NCI-H2196 treated with DMSO at 0.1 percent for 48 hours (cell line): ENCODE measurements at regions not wholly inside any gene's neighbourhood (a gene's known extent, or its start where the extent isn't known, plus 50 kb on each side); places are given as distances from the start of the nearest gene placed in this dataset.

Experiments
- DNase-seq: peaks from one replicate; lab custom pipeline; 2025; ENCODE audit not compliant: unreplicated experiment; lab: John Stamatoyannopoulos, UW

DNA sequence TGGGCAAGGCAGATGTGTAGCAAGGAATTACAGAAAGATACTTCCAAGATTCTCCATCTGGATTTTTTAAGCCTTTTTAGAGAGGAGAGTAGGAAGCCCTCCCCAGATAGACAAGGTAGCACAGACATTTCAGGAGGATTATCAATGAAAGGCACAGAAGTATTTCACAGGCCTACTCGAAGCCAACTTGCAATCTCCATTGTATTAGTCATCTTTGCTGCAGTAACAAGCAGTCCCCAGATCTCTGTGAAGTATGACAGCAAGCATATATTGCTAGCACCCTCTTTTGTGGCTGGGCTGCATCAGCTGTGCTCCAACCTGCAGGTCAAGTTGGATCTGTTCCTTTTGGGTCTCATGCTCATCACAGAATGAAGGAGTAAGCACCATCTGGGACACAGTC, 101.6 kb downstream of the MAF start:
- no peak for DNase-seq

DNA sequence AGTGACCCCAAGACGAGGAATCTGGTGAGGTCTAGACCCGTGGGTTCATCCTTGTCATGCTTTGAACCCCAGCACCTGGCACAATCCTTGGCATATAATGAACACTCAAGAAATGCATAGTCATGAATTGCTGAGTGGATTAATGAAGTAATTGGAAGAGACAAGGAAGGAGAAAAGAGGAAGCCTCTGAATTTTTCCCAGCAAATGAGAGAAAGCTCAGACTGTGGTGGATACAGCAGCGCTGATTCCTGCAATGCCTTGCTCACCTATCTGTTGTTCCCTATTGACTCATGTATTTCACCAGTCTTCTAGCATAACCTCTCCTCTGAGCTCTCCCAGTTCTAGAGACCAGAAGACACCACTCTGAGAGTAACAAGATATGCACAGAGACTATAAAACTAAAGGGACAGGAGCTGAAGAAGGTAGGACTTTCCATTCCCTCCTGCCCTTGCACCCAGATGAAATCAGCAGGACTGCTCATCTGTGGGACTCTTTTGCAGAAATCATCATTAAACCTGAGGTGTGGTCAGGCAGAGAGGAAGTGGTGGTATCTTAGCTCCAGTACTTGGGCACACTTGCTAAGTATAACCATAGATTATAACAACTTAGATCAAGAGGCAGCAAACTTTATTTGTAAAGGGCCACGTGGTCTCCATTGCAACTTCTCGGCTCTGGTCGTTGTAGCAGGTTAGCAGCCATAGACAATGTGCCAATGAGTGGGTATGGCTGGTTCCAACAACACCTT, 102.8 kb downstream of the MAF start:
- DNase-seq = no peak

DNA sequence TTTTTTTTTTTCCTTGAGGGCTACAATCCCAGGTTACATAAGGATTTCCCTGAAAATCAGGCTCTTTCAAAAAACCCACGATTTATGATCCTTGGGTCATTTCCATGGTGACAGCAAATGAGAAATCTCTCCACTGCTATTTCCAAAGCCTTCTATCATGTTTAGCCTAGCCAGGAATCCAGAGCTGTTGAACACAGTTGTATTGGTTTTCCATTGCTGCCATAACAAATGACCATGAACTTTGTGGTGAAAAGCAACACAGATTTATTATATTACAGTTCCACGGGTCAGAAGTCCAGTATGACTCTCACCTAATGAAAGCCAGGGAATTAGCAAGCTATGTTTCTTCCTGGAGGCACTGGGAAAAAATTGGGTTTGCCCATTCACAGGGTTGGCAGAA, 106.6 kb downstream of the MAF start:
- DNase-seq = no peak

GRCh38 chr16:79492036-79492435, 108.5 kb downstream of the MAF start:
- DNase-seq = no peak

GRCh38 chr16:79485020-79485419, 115.5 kb downstream of the MAF start:
- no peak for DNase-seq

DNA sequence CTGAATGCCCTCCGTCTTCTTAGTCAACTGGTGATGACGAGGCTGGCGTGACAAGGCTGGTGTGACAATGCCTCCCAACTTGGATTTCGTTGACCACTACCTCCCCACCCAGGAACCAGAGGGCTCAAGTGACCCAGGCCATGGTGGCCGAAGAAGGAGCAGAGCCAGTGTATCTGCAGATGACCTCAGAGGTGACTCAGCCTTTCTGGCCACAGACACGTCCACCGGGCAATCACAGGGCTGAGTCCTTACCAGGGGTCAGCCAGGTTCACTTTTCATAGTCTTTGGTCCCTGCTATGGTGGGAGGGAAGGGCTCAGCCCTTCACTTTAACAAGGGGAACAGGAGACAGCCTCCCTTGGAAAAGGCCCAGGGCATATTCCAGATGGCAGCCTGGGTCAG, 116.3 kb downstream of the MAF start:
- DNase-seq = no peak

DNA sequence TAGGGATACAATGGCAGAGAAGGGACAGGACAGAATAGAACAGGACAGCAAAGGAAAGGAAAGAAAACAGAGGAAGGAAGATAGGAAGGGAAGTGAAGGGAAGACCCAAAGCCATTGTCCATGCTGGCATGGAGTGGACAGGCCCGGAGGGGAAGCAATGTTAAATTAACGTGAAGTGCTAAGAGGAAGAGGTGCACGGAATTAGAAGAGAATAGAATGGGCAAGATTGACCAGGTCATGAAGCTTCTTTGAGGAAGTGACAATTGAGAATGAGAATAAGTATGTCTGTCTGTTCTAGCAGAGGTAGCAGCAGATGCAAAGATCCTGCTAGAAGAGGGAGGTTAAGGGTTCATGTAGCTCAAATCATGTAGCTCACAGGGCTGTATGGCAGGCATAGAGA, 117.2 kb downstream of the MAF start:
- no peak for DNase-seq

GRCh38 chr16:79482011-79482410, 118.5 kb downstream of the MAF start:
- DNase-seq = no peak

DNA sequence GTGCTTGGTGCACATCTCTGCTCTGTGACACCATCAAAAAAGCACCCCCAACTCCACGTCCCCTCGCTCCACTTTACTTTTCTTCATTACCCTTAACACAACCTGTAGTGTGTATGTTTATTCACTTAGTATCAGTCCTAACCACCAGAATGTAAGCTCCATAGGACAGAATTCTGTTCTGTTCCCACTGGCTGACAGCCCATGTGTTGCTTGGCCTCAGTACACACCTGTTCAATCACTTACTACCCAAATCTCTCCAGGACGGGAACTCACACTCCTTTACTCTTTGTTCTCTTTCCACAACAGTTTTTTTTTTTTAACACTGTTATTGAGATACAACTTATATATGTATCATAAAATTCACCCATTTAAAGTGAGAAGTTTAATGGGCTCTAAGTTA, 119.6 kb downstream of the MAF start:
- no peak for DNase-seq

DNA sequence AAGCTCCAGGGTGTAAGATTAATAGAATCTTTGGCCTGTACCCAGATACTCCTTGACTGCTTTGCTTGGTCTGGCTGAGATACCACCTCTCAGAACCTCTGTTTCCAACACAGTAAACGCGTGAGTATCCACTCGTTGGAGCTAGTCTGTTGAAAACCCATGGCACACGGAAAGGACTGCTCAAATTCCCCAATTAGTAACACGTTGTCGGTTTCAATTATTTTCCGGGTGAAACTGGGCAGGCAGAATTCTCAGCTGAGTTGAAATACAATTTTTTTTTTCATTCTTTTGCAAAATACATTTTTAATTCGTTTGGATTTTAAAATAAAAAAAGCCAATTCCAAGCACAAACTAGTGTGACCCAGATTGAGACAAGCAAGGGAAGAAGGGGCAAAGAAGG, 120.5 kb downstream of the MAF start:
- DNase-seq = no peak

DNA sequence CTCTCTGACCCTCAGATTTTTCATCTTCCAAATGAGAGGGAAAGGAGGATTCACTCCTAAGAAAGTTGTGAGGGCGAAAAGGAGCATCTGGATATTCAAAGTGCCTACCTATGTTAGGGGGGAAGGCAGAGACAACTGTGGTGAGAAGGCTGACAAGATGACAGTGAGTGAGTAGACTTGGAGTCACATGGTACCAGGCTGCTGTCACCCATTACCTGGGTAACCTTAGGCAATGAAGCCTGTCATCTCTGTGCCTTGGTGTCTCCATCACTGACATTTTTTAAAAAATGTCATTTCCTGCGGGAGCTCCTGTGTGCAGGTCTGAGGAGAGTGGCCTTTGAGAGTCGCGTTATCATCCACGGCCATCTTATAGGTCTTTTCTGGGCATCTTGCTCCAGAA, 124.0 kb downstream of the MAF start:
- no peak for DNase-seq

DNA sequence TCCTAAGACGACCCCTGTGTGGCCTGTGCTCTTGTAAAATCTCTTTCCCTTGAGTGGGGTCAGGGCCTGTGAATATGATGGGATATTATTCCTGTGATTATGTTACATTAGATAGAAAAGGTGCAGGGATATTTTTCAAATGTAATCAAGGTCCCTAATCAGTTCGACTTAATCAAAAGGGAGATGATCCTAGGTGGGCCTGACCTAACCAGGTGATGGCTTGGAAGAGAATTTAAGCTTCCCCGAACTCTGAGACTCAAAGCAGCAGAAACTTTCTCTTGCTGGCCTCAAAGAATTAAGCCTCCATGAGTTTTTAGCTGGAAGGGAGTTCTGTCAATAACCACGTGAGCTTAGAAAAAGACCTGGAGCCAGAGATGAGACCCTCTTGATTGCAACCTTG, 124.7 kb downstream of the MAF start:
- no peak for DNase-seq

GRCh38 chr16:79473456-79473855, 127.1 kb downstream of the MAF start:
- no peak for DNase-seq

- no peak for DNase-seq
Observed at GRCh38 chr16:79472426-79472825, 128.1 kb downstream of the MAF start.

DNA sequence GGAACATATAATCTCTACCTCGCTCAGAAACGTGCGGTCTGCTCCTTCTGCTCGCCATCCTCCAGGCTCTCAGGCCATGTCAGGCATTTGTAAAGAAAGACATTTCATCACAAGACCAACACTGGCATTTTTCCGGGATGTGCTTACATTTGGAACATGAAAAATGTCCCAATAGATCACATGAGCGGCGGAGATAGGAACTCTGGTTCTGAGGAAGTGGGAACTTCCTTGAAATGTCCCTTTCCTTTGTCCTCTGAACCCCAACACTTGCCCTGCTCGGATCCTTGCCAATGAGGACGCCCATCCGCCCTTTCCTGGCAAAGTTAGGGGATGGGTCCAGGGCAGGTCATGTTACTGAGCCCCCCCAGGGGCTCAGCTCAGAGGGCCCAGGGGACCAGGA, 130.5 kb downstream of the MAF start:
- no peak for DNase-seq

GRCh38 chr16:79468631-79469030, 131.9 kb downstream of the MAF start:
- DNase-seq = no peak

DNA sequence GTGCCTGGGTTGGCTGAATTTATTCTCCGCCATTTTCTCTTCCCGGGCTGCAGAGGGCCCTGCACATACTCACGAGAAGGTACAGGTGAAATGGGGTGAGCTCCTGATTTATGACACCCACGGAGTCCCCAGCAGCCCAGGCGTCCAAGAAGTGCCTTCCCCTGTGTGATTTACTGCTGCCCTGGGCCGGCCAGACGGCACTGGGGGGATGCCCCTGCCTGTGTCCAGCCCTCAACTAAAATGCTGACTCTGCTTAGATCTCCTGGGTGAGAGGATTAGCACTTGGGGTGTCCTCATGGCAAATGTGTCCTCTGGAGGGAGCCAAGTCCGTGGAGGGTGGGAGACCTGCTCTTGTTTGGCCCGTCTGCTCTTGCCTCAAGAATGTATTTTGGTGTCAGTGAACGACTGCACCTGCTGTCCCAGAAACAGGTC, 132.4 kb downstream of the MAF start:
- no peak for DNase-seq

- no peak for DNase-seq
Observed at GRCh38 chr16:79466111-79466510, 134.4 kb downstream of the MAF start.

DNA sequence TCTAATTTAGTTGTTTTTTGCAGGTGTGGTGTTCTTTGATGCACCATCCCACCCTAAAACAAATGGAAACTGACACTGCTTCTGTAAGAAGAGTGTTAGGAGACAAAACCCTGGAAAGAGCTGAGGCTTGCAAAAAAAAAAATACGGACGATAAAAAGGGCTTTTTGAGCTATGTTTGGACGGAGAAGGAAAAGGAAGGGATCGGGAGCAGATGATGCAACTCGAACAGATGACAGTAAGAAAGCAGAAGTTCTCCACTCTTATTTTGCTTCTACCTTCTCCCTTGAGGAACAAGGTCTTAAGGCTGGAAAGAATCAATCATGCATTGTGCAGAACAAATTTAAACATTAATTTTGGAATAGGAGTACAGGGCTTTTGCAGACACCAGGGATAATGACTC, 136.7 kb downstream of the MAF start:
- DNase-seq = no peak

GRCh38 chr16:79456036-79456435, 144.5 kb downstream of the MAF start:
- no peak for DNase-seq

GRCh38 chr16:79452671-79453070, 147.9 kb downstream of the MAF start:
- no peak for DNase-seq

DNA sequence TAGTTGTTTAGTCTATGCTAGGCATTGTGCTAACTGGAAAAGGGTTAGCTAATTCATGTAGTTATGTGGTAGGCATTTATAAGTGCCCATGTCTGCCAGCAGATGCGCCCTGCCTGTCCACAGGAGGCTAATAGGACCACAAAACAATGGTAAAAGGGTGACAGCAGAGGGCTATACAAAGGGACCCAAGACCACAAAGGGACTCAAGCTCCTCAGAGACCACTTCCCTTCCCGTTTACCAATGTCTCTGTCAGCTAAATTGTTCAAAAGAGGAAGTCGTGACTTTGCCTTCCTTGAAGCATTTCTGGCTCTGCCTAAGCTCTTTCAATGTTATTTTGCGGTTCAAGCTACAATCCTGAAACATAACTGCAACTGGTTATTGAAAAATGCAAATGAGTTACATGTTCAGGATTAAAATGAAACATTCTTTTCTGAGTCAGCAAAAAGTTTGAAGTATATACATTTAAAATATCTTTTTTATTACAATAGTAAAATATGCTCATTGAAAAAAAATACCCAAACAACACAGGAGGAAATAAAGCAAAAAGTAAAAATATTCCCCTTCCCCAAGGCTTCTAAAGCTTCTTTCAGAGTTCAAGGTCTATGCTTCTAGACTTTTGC, 149.2 kb downstream of the MAF start:
- no peak for DNase-seq

DNA sequence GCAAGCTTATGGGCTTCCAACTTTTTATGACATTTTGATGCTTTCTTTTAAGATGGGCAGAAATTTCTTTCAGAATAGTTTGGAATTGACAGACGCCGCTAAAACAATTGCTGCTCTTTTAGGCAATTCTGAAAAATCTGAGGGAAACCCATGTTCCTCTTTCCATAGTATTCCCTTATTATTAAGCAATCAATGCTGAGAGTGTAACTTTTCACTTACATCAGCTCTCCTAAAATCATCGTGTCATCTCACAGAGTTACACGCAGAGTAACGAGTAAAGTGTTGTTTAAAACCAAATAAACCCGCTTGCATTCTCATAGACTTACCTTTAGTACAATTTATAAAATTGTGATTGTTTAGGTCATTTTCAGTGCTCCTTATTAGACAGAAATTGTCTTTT, 150.6 kb downstream of the MAF start:
- no peak for DNase-seq
